ENCODE measurements at regions not wholly inside any gene's neighbourhood (a gene's known extent, or its start where the extent isn't known, plus 50 kb on each side); places are given as distances from the start of the nearest gene placed in this dataset.

GRCh38 chr20:52365688-52366087 is 174.1 kb upstream of the ZFP64 start:
- no peak overlapping the region for H3K4me3 ChIP-seq (replicated peaks; ENCODE audit: low read depth, low read length)
- TF ChIP-seq CTCF (IDR thresholded peaks at IDR 0.05; ENCODE audit: low read depth, low read length, missing control alignments), result no peak
- no peak for DNase-seq (ENCODE audit: extremely low read depth, low read depth)

GRCh38 chr20:52364405-52364804 is 172.8 kb upstream of the ZFP64 start:
- no peak overlapping the region for H3K4me3 ChIP-seq (replicated peaks; ENCODE audit: low read depth, low read length)
- no peak for TF ChIP-seq CTCF (IDR thresholded peaks at IDR 0.05; ENCODE audit: low read depth, low read length, missing control alignments)
- no peak for DNase-seq (ENCODE audit: extremely low read depth, low read depth)

- DNase-seq (ENCODE audit: extremely low read depth, low read depth), result no peak
- no peak for TF ChIP-seq CTCF (IDR thresholded peaks at IDR 0.05; ENCODE audit: low read depth, low read length, missing control alignments)
- H3K4me3 ChIP-seq (replicated peaks; ENCODE audit: low read depth, low read length), result no peak overlapping the region
Measured at GRCh38 chr20:52361650-52362049, 170.1 kb upstream of the ZFP64 start.

- no peak overlapping the region for H3K4me3 ChIP-seq (replicated peaks; ENCODE audit: low read depth, low read length)
- DNase-seq (ENCODE audit: extremely low read depth, low read depth), result no peak
- no peak for TF ChIP-seq CTCF (IDR thresholded peaks at IDR 0.05; ENCODE audit: low read depth, low read length, missing control alignments)
Measured at GRCh38 chr20:52349806-52350205, 158.2 kb upstream of the ZFP64 start.

GRCh38 chr20:52348434-52348833 is 156.9 kb upstream of the ZFP64 start:
- H3K4me3 ChIP-seq (replicated peaks; ENCODE audit: low read depth, low read length), result no peak overlapping the region
- DNase-seq (ENCODE audit: extremely low read depth, low read depth), result no peak
- TF ChIP-seq CTCF (IDR thresholded peaks at IDR 0.05; ENCODE audit: low read depth, low read length, missing control alignments), result no peak

- no peak for DNase-seq (ENCODE audit: extremely low read depth, low read depth)
- no peak for TF ChIP-seq CTCF (IDR thresholded peaks at IDR 0.05; ENCODE audit: low read depth, low read length, missing control alignments)
- no peak overlapping the region for H3K4me3 ChIP-seq (replicated peaks; ENCODE audit: low read depth, low read length)
Measured at GRCh38 chr20:52346797-52347196, 155.2 kb upstream of the ZFP64 start.

GRCh38 chr20:52342913-52343312 is 151.3 kb upstream of the ZFP64 start:
- H3K4me3 ChIP-seq (replicated peaks; ENCODE audit: low read depth, low read length), result no peak overlapping the region
- TF ChIP-seq CTCF (IDR thresholded peaks at IDR 0.05; ENCODE audit: low read depth, low read length, missing control alignments), result no peak

More at GRCh38 chr20:52342913-52343312, 151.3 kb upstream of the ZFP64 start:
- no peak for DNase-seq (ENCODE audit: extremely low read depth, low read depth)

Data from HFF-Myc (cell line).